GM12872 (cell line): ENCODE measurements at regions not wholly inside any gene's neighbourhood (a gene's known extent, or its start where the extent isn't known, plus 50 kb on each side); places are given as distances from the start of the nearest gene placed in this dataset.

Experiments
- TF ChIP-seq, protein P1 (sequence below): IDR thresholded peaks from 3 replicates; pipeline ENCODE4 v1.5.1; 2011; ENCODE audit warnings: low read depth, mild to moderate bottlenecking, low read length, moderate library complexity; ENCODE audit not compliant: insufficient read depth

DNA sequence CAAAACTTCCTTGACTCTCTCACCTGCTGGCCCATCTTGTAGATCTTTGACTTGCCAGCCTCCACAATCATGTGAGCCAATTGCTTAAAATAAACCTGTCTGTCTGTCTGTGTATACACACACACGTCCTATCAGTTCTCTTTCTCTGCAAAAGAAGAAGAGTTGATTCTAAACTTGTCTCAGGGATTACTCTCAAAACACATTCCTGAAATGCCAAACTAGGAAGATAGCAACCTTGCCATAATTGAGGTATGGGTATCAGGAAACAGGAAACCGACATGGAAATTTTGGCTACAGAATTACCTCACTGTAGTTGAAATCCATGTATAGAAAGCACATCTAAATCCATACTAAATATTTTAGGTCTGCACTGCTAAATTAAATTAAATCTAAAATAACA, 483.4 kb downstream of the PLK2 start:
- TF ChIP-seq, protein P1, sequence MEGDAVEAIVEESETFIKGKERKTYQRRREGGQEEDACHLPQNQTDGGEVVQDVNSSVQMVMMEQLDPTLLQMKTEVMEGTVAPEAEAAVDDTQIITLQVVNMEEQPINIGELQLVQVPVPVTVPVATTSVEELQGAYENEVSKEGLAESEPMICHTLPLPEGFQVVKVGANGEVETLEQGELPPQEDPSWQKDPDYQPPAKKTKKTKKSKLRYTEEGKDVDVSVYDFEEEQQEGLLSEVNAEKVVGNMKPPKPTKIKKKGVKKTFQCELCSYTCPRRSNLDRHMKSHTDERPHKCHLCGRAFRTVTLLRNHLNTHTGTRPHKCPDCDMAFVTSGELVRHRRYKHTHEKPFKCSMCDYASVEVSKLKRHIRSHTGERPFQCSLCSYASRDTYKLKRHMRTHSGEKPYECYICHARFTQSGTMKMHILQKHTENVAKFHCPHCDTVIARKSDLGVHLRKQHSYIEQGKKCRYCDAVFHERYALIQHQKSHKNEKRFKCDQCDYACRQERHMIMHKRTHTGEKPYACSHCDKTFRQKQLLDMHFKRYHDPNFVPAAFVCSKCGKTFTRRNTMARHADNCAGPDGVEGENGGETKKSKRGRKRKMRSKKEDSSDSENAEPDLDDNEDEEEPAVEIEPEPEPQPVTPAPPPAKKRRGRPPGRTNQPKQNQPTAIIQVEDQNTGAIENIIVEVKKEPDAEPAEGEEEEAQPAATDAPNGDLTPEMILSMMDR: no peak

DNA sequence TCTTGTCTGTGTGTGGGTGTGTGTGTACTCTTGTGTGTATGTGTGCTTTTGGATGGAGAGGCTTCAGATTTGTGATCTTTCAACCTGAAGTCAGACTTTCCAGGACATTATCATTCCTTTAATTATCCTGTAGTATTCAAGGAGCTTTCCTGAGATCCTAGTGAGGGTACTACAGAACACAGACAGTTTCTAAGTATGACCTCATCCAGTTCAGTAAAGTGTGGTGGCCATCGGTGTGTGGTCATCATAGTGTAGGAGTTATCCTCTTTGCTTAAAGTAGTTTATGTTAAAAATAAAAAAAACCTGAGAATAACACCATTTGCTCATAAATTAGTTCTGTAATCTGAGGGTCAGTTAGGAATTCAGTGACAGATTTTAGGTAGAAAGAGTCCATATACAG, 478.0 kb upstream of the ACTBL2 start:
- TF ChIP-seq, protein P1: no peak

DNA sequence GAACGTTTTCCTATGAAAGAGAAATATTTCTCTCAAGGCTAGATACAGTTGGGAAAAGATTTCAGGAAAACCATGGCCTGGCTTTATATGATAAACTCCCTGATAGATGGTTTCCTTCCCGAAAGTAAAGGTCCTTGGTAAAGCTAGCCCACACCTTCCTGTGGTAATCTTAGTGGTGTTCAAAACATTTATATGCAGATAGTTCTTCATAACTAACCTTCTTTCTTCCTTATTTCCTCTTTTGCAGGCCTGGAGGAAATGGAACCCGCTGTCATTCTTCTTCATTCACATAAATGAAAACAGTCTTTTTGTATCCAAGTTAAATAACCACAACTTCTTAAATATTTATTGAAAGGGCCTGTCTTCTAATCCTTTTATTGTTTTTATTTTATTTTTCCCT, 474.0 kb upstream of the ACTBL2 start:
- TF ChIP-seq, protein P1: no peak

DNA sequence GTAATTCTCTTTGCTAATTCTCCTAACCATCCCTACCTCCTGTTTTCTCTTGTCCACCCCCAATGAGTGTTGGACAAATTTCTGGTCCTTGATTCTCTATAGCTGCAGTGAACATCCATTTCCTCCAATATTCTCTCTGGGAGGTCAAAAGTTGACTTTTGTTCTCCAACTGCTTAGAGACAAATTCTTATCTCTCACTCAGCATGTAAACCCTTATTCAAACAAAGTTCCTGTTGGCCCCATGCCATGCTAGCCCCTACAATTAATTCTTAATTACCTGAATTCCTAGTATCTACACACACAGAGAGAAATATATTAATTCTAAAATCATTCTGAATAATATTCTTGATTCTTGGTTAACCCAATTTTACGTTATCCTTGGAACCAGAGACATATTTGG, 472.9 kb upstream of the ACTBL2 start:
- TF ChIP-seq, protein P1: no peak

DNA sequence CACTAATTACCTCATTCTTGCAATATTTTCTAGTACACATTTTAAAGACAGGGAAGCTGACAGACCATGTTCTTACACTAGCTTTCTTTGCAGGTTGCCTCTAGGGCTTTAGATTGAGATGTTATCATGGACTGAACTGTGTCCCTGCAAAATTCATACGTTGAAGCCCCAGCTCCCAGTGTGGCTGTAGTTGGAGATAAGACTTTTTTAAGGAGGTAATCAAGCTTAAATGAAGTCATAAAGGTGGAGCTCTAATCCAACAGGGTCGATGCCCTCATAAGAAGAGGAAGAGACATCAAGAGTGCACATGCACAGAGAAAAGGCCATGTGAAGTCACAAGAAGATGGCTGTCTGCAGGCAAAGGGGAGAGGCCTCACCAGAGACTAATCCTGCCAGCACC, 471.2 kb upstream of the ACTBL2 start:
- TF ChIP-seq, protein P1: no peak

DNA sequence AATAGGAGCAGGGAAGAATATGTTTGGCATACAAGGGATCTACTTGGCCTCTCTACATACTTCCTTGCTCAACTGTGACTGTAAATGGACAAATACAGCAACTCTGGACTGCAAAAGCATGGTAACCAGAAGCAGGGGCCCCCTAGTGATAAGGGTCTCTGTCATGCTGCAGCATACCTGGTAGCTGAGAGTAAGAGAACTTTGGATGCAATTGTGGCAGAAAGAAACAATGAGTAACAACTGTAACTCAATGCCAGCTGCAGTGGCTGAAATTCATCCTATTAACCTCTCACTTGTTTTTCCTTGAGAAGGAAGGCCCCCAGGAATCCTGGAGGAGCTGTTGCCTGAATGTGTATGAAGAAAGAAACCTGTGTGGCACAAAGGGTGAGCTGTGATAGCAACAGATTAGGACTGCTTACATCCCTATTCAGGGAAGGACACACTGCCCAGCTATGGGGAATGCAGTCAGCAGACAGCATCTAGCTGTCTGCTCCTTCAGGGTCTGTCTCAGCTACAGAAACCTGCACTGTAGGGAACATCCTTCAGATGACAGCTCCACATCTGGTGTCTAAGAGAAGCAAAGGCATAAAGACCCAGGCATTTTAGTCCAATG, 468.1 kb upstream of the ACTBL2 start:
- TF ChIP-seq, protein P1: no peak

DNA sequence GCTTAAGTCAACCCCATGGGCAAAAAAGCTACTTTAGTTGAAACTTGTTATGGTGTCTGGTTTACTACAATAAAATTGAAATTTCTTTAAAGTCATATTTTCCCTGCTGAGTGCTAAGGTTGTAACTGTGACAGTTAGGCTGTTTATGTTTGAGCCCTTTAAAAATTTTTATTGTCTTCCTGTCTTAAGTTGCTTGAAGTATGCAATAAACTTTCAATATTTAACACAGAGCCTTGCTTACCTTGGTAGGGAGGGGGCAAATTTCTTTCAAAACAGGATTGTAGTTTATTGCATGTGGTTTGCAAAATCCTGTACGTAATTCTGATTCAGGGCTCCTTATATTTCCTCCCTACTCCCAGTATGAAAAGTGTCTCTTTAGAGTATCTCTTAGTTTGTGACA, 465.5 kb upstream of the ACTBL2 start:
- TF ChIP-seq, protein P1: no peak
